PC-3 (cell line): ENCODE measurements at regions not wholly inside any gene's neighbourhood (a gene's known extent, or its start where the extent isn't known, plus 50 kb on each side); places are given as distances from the start of the nearest gene placed in this dataset.

Experiments used
- EZH2 ChIP-seq: fragments of 300-600 bp; sonication (generic); IDR thresholded peaks from one replicate; pipeline ENCODE4 v1.6.1; 2017; ENCODE audit warnings: antibody characterized with exemption, mild to moderate bottlenecking, low read length; ENCODE audit not compliant: unreplicated experiment
- TF ChIP-seq, protein P1 (sequence below): fragments of 300-600 bp; sonication (generic); conservative IDR thresholded peaks from 2 replicates; pipeline ENCODE4 v1.5.1; 2017; ENCODE audit warnings: antibody characterized with exemption, low read depth, mild to moderate bottlenecking, low read length

GRCh38 chr1:238233966-238234365, 343.2 kb upstream of the ZP4 start:
- TF ChIP-seq, protein P1, sequence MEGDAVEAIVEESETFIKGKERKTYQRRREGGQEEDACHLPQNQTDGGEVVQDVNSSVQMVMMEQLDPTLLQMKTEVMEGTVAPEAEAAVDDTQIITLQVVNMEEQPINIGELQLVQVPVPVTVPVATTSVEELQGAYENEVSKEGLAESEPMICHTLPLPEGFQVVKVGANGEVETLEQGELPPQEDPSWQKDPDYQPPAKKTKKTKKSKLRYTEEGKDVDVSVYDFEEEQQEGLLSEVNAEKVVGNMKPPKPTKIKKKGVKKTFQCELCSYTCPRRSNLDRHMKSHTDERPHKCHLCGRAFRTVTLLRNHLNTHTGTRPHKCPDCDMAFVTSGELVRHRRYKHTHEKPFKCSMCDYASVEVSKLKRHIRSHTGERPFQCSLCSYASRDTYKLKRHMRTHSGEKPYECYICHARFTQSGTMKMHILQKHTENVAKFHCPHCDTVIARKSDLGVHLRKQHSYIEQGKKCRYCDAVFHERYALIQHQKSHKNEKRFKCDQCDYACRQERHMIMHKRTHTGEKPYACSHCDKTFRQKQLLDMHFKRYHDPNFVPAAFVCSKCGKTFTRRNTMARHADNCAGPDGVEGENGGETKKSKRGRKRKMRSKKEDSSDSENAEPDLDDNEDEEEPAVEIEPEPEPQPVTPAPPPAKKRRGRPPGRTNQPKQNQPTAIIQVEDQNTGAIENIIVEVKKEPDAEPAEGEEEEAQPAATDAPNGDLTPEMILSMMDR, result 0 out of 2 replicates have a peak, but pooled peaks have one; percentile 16
- TF ChIP-seq EZH2, result no peak
